ENCODE measurements at regions not wholly inside any gene's neighbourhood (a gene's known extent, or its start where the extent isn't known, plus 50 kb on each side); places are given as distances from the start of the nearest gene placed in this dataset.

DNA sequence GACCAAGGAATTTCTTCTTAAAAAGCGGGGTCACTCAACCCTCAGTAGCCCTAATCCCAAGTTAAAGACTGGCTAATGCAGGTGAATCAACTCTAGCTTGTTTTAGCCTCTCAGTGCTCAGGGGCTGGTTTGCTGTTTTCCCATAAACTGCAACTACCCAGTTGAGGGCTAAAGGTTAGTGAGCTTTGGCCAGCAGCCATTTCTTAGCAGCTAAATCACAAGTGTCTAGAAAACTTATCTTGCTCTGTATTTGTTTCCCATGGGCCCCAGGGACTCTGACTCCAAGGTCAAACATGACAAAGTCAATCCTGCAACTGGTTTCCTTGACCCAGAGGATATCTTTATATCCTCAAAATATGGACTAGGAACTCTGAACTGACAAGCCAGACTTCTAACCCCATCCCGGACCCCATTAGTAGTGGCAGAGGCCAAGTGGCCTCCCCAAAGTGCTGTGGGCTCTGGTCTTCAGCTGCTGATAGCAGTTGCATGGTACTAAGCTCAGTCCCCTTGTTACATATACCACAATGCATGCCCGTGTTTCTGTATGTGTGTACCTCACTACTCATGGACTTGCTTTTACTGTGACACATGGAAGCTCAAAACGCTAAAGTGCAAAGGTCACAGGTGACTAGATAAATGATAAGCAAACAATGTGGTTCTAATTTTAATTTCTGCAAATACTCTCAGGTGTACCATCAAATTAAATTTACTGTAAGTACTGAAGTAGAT is 793.0 kb upstream of the IGFBP3 start:
- Histone ChIP-seq H3K4me3 (ENCODE audit: insufficient read depth, low read depth, low read length) (no peak overlapping the region), H3K27ac (ENCODE audit: insufficient read depth, low read depth, low read length, poor library complexity, severe bottlenecking) (no peak overlapping the region), H3K4me1 (ENCODE audit: control insufficient read depth, insufficient read depth, low read length) (no peaks in the 10 kb centered on the region), H3K9me3 (ENCODE audit: control insufficient read depth, low read length) (no peaks in the 10 kb centered on the region), H3K36me3 (ENCODE audit: control insufficient read depth, insufficient read depth, low read length) (no peaks in the 10 kb centered on the region), H3K27me3 (ENCODE audit: control insufficient read depth, insufficient read depth, low read length, poor library complexity, severe bottlenecking) (no peaks in the 10 kb centered on the region)
- 73 to 74% methylated on average over 4 of the region's 4 CpGs for WGBS, 2 experiments

DNA sequence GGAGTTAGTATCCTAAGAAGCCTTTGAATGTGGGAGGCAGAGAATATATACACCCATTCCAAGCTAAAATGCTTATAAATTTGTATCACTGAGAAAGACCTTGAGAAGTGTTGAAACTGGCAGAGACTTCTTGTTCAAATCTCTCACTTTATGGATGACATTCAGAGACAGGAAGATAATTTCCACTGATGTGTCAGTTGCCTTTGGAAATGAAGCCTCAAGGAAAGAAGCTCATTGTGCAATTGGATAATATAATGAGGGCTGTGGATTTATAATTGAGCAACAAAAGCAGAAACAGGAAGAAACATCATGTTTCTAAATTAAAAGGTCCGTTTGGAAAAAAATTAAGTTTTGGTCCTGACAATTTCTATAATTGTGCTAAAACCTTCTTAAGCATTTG is 789.9 kb upstream of the IGFBP3 start:
- Histone ChIP-seq H3K9me3 (ENCODE audit: control insufficient read depth, low read length) (no peaks in the 10 kb centered on the region), H3K27ac (ENCODE audit: insufficient read depth, low read depth, low read length, poor library complexity, severe bottlenecking) (no peak overlapping the region), H3K4me3 (ENCODE audit: insufficient read depth, low read depth, low read length) (no peak overlapping the region), H3K27me3 (ENCODE audit: control insufficient read depth, insufficient read depth, low read length, poor library complexity, severe bottlenecking) (no peaks in the 10 kb centered on the region), H3K36me3 (ENCODE audit: control insufficient read depth, insufficient read depth, low read length) (no peaks in the 10 kb centered on the region), H3K4me1 (ENCODE audit: control insufficient read depth, insufficient read depth, low read length) (no peaks in the 10 kb centered on the region)
- 87 to 91% methylated on average over 1 of the region's 1 CpG for WGBS, 2 experiments

DNA sequence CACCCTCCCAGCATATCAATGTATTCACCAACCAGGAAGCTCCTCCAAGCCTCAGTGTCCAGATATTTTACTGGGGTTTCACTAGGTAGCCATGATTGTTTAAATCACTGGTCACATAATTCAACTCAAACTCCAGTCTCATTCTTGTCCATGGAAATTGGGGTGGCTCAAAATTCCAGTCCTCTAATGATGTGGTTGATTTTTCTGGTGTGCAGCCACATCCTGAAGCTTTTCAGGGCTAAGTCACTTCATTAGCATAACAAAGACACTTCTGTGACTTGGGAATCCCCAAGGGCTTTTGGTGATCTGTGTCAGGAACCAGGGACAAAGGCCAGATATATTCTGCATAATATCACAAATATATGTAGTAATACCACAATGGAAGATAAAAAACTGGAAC is 786.9 kb upstream of the IGFBP3 start:
- Histone ChIP-seq H3K4me3 (ENCODE audit: insufficient read depth, low read depth, low read length) (no peak overlapping the region), H3K36me3 (ENCODE audit: control insufficient read depth, insufficient read depth, low read length) (no peaks in the 10 kb centered on the region), H3K27me3 (ENCODE audit: control insufficient read depth, insufficient read depth, low read length, poor library complexity, severe bottlenecking) (no peaks in the 10 kb centered on the region), H3K4me1 (ENCODE audit: control insufficient read depth, insufficient read depth, low read length) (no peaks in the 10 kb centered on the region), H3K27ac (ENCODE audit: insufficient read depth, low read depth, low read length, poor library complexity, severe bottlenecking) (no peak overlapping the region), H3K9me3 (ENCODE audit: control insufficient read depth, low read length) (no peaks in the 10 kb centered on the region)

DNA sequence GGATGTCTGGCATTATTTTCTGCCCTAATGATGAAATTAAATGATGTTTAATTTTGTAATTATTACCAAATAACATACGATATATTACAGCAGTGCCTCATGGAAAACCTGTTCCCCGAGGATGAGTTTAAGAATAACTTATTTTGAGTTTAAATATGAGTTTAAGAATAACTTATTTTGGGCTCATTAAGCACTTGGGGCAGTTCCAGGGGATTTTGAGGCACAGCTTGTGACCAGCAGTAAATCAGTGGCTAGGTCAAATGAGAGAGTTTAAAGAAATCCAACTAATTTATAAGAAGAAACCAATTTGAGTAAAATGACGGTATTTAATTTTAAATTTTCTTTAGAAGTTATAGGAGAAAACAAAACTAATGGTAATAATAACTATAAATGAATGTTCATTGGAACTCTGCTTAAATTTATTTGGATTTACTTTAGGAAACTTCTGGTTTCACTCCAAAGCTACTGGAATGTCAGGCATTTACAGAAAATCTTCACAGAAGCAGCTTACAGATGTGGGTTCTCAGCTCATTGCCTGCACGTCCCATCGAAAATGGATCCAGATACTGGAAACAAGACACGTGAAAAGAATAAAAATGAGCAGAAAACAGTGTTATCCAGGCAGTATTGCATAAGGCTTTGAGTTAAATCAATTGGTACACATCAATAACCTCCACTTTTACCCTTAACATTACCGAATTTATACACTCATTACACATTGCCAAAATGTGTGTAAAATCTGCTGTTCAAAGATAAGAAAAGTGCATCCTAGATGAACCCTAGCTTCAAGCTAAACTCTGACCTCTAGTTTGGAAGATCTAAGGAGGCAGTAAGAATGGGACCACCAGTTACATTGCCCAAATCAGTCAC is 784.5 kb upstream of the IGFBP3 start:
- no peaks in the 10 kb centered on the region for H3K4me1 ChIP-seq (ENCODE audit: control insufficient read depth, insufficient read depth, low read length)
- no peaks in the 10 kb centered on the region for H3K9me3 ChIP-seq (ENCODE audit: control insufficient read depth, low read length)
- H3K4me3 ChIP-seq (ENCODE audit: insufficient read depth, low read depth, low read length) = no peak overlapping the region
- H3K27me3 ChIP-seq (ENCODE audit: control insufficient read depth, insufficient read depth, low read length, poor library complexity, severe bottlenecking) = no peaks in the 10 kb centered on the region
- no peak overlapping the region for H3K27ac ChIP-seq (ENCODE audit: insufficient read depth, low read depth, low read length, poor library complexity, severe bottlenecking)
- no peaks in the 10 kb centered on the region for H3K36me3 ChIP-seq (ENCODE audit: control insufficient read depth, insufficient read depth, low read length)
- WGBS, 2 experiments = 91 to 94% methylated on average over 5 to 6 of the region's 7 CpGs

DNA sequence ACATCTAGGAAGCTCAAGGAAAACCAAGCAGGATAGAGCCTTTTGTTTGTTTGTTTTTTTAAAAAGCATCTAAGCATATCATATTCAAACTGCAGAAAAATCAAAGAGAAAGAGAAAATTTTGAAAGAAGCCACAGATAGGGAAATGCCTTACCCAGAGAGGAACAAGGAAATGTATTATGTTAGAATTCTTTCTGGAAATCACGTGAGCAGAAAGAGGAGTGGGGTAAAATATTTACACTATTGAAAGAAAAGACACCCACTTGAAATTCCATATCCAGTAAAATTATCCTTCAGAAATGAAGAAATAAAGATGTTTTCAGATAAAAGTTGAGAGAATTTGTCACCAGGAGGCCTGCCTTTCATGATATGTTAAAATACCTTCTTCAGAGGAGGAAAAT is 775.7 kb upstream of the IGFBP3 start:
- H3K36me3 ChIP-seq (ENCODE audit: control insufficient read depth, insufficient read depth, low read length) = no peaks in the 10 kb centered on the region
- no CpG with 5 or more reads among the region's 1 CpG for WGBS, 2 experiments
- H3K4me1 ChIP-seq (ENCODE audit: control insufficient read depth, insufficient read depth, low read length) = no peaks in the 10 kb centered on the region
- H3K27ac ChIP-seq (ENCODE audit: insufficient read depth, low read depth, low read length, poor library complexity, severe bottlenecking) = no peak overlapping the region
- H3K4me3 ChIP-seq (ENCODE audit: insufficient read depth, low read depth, low read length) = no peak overlapping the region
- H3K27me3 ChIP-seq (ENCODE audit: control insufficient read depth, insufficient read depth, low read length, poor library complexity, severe bottlenecking) = no peaks in the 10 kb centered on the region
- no peaks in the 10 kb centered on the region for H3K9me3 ChIP-seq (ENCODE audit: control insufficient read depth, low read length)

DNA sequence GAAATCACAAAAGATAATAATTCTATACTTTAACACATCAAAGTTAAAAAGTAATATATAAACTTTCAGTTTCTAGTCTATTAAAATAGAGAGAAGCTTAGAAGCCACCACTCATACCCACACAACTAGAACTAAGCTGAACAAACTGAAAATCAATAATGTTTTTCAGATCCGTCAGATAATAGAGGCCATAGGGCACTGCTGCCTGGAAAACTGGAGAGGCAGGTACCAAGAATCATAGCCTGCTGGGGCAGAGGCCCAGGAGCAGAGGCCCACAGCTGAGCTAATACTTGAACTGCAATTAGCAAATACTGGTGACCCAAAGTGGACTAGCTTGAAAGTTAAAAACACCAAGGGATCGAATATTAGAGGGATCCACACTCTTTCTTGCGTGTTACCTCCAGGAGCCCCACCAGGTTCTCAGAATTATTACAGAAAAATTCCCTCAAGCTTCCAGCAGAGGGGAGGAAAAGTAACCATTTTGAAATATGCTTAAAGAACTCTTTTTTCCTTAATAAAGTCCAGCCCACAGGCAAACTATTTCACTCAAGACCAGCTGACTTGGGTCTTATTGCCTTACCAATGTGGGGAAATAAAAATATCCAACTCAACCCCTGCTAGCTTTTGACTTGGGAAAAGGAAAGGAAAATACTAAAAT is 774.1 kb upstream of the IGFBP3 start:
- Histone ChIP-seq H3K27me3 (ENCODE audit: control insufficient read depth, insufficient read depth, low read length, poor library complexity, severe bottlenecking) (no peaks in the 10 kb centered on the region), H3K4me3 (ENCODE audit: insufficient read depth, low read depth, low read length) (no peak overlapping the region), H3K4me1 (ENCODE audit: control insufficient read depth, insufficient read depth, low read length) (no peaks in the 10 kb centered on the region), H3K9me3 (ENCODE audit: control insufficient read depth, low read length) (no peaks in the 10 kb centered on the region), H3K36me3 (ENCODE audit: control insufficient read depth, insufficient read depth, low read length) (no peaks in the 10 kb centered on the region), H3K27ac (ENCODE audit: insufficient read depth, low read depth, low read length, poor library complexity, severe bottlenecking) (no peak overlapping the region)
- WGBS, 2 experiments = 78 to 81% methylated on average over 3 of the region's 3 CpGs

DNA sequence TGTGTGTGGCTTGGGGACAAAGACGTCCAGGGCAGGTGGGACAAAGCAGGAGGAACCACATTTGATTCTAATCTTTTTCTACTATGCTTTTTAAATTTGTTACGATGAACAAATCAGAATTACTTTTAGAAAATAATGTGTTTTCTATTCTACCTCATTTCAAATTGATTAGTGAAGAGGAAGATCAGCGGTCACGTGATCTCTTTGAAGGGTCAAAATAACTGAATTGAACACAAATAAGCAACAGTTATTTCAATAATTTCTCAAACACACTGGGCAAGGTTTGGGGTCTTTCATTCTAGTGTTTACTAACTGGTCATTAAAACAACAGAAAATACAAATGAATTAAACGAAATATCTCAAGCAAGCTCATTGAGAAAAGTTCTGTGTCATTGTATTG is 773.0 kb upstream of the IGFBP3 start:
- Histone ChIP-seq H3K27ac (ENCODE audit: insufficient read depth, low read depth, low read length, poor library complexity, severe bottlenecking) (no peak overlapping the region), H3K27me3 (ENCODE audit: control insufficient read depth, insufficient read depth, low read length, poor library complexity, severe bottlenecking) (no peaks in the 10 kb centered on the region), H3K4me1 (ENCODE audit: control insufficient read depth, insufficient read depth, low read length) (no peaks in the 10 kb centered on the region), H3K36me3 (ENCODE audit: control insufficient read depth, insufficient read depth, low read length) (no peaks in the 10 kb centered on the region), H3K4me3 (ENCODE audit: insufficient read depth, low read depth, low read length) (no peak overlapping the region), H3K9me3 (ENCODE audit: control insufficient read depth, low read length) (no peaks in the 10 kb centered on the region)
- 0 to 73% methylated on average over 1 to 4 of the region's 5 CpGs for WGBS, 2 experiments

DNA sequence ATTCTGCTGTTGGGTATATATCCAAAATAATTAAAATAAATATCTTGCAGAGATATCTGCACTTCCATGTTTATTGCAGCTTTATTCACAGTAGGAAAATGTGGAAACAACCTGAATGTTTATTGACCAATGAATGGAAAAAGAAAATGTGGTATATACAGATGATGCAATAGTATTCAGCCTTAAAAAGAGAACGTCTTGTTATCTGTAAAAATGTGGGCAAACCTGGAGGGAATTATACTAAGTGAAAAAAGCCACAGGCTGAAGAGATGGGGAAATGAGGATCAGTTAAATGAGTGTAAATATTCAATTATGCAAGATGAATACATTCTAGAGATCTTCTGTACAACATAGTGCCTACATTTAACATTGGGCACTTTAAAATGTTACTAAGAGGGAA is 766.1 kb upstream of the IGFBP3 start:
- Histone ChIP-seq H3K4me1 (ENCODE audit: control insufficient read depth, insufficient read depth, low read length) (no peaks in the 10 kb centered on the region), H3K4me3 (ENCODE audit: insufficient read depth, low read depth, low read length) (no peak overlapping the region), H3K27me3 (ENCODE audit: control insufficient read depth, insufficient read depth, low read length, poor library complexity, severe bottlenecking) (no peaks in the 10 kb centered on the region), H3K36me3 (ENCODE audit: control insufficient read depth, insufficient read depth, low read length) (no peaks in the 10 kb centered on the region), H3K27ac (ENCODE audit: insufficient read depth, low read depth, low read length, poor library complexity, severe bottlenecking) (no peak overlapping the region), H3K9me3 (ENCODE audit: control insufficient read depth, low read length) (no peaks in the 10 kb centered on the region)
- 91 to 97% methylated on average over 1 of the region's 1 CpG for WGBS, 2 experiments

DNA sequence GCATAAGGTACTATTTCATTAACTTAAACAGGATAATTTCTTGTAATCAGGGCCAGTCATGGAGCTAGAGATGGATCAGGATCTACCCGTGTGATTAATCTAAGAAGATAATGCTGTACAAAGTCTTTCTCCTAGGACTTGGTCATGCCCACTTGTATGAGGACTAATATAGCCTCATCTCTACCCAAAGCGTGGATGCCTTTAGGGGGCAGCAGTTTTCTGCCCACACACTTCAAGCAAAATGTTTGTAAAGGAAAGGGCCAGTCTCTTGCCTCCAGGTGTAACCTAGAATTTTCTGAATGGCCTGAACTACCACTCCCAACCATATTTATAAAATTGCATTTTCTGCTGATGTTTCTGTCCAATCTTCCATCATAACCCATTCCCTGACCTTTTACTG is 764.0 kb upstream of the IGFBP3 start:
- H3K36me3 ChIP-seq (ENCODE audit: control insufficient read depth, insufficient read depth, low read length) = no peaks in the 10 kb centered on the region
- no peaks in the 10 kb centered on the region for H3K4me1 ChIP-seq (ENCODE audit: control insufficient read depth, insufficient read depth, low read length)
- H3K4me3 ChIP-seq (ENCODE audit: insufficient read depth, low read depth, low read length) = no peak overlapping the region
- 77 to 84% methylated on average over 2 of the region's 2 CpGs for WGBS, 2 experiments
- no peaks in the 10 kb centered on the region for H3K27me3 ChIP-seq (ENCODE audit: control insufficient read depth, insufficient read depth, low read length, poor library complexity, severe bottlenecking)
- no peak overlapping the region for H3K27ac ChIP-seq (ENCODE audit: insufficient read depth, low read depth, low read length, poor library complexity, severe bottlenecking)
- no peaks in the 10 kb centered on the region for H3K9me3 ChIP-seq (ENCODE audit: control insufficient read depth, low read length)
